PFSK-1 (cell line): ENCODE measurements at regions not wholly inside any gene's neighbourhood (a gene's known extent, or its start where the extent isn't known, plus 50 kb on each side); places are given as distances from the start of the nearest gene placed in this dataset.

Experiments
- FOXP2 ChIP-seq: optimal IDR thresholded peaks from 2 replicates; pipeline ENCODE3; 2011; ENCODE audit warnings: borderline replicate concordance, control low read depth, inconsistent platforms; ENCODE audit not compliant: insufficient read depth; ENCODE audit errors: extremely low read length, extremely low read depth
- POLR2AphosphoS5 ChIP-seq: IDR thresholded peaks from 2 replicates; pipeline ENCODE4 v1.6.1; 2012; ENCODE audit warnings: low read depth, mild to moderate bottlenecking, control low read depth, low read length, moderate library complexity
- SIN3A ChIP-seq: IDR thresholded peaks from 2 replicates; pipeline ENCODE4 v1.6.1; 2012; ENCODE audit warnings: mild to moderate bottlenecking, low read length, moderate library complexity, borderline replicate concordance; ENCODE audit not compliant: insufficient read depth
- TAF1 ChIP-seq: IDR thresholded peaks from 2 replicates; pipeline ENCODE4 v1.6.1; 2012; ENCODE audit warnings: low read length, control low read depth, borderline replicate concordance; ENCODE audit not compliant: insufficient read depth
- TF ChIP-seq, protein P1 (sequence below), 2 experiments: IDR thresholded peaks; 2 replicates each; pipeline versions ENCODE4 v1.6.1 to v1.8.0; 2011 to 2012; ENCODE audit warnings: low read depth in 2 of 2, low read length in 2 of 2, control low read depth in 1 of 2, inconsistent platforms in 1 of 2, mild to moderate bottlenecking in 1 of 2, moderate library complexity in 1 of 2; ENCODE audit not compliant: insufficient read depth in 1 of 2

DNA sequence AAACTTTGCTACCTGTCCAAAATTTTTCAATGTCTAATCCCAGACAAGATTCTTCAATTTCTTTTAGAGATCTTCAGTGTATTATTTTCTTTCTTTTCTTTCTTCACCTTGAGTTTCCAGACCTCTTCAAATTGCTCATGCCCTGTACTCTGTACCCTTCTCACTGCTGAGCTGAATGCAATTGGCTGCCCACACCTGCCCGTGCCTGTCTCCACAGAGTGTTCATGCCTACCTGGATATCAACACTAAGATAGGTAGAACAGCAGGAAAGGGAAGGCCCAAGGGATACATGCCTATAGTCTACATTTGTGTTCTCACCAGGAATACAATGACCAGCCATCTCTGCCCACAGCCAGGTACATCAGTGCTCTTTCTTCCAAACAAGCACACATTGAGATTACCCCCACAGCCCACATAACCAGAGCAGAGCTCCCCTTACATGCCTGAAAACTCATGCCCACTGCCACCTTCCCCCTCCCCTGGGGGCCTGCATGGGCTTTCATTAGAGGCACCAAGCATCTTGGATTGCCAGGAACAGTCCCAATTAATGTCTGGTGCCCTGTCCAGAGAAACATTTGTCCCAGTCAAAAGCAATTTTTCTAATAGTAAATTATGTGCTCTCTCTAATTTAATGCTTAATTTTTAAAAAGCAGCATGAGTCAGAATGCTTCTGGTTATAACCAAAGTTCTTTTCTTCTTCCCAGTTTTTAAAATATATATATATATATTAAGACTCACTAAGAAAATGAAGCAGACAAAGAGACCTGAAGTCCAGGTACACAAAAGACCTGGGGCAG is 134.9 kb upstream of the SLC14A2 start:
- TF ChIP-seq TAF1 (no peak), POLR2AphosphoS5 (no peak), SIN3A (no peak), FOXP2 (no peak)
- TF ChIP-seq, protein P1, sequence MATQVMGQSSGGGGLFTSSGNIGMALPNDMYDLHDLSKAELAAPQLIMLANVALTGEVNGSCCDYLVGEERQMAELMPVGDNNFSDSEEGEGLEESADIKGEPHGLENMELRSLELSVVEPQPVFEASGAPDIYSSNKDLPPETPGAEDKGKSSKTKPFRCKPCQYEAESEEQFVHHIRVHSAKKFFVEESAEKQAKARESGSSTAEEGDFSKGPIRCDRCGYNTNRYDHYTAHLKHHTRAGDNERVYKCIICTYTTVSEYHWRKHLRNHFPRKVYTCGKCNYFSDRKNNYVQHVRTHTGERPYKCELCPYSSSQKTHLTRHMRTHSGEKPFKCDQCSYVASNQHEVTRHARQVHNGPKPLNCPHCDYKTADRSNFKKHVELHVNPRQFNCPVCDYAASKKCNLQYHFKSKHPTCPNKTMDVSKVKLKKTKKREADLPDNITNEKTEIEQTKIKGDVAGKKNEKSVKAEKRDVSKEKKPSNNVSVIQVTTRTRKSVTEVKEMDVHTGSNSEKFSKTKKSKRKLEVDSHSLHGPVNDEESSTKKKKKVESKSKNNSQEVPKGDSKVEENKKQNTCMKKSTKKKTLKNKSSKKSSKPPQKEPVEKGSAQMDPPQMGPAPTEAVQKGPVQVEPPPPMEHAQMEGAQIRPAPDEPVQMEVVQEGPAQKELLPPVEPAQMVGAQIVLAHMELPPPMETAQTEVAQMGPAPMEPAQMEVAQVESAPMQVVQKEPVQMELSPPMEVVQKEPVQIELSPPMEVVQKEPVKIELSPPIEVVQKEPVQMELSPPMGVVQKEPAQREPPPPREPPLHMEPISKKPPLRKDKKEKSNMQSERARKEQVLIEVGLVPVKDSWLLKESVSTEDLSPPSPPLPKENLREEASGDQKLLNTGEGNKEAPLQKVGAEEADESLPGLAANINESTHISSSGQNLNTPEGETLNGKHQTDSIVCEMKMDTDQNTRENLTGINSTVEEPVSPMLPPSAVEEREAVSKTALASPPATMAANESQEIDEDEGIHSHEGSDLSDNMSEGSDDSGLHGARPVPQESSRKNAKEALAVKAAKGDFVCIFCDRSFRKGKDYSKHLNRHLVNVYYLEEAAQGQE (IDR thresholded peaks at IDR 0.05; ENCODE audit: insufficient read depth in 1 of 2, low read depth in 2 of 2, low read length in 2 of 2) = no peak

DNA sequence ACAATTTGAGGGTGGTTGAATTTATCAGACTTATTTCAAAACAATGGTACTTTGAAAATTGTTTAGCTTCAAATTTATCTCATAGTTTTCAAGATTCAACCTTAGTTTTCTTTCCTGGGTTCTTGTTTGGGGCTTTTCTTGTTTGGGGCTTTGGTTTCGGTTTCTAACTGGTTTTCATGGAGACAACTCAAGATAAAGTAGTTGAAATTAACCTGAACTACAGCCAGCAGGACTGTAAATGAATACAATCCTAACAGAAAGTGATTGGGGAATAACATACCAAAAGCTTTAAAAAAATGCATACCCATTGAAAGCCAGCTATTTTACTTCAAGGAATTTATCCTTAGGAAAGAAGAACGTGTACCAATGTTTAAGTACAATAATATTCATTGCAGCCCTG is 133.5 kb upstream of the SLC14A2 start:
- no peak for TF ChIP-seq FOXP2
- no peak for TF ChIP-seq SIN3A
- TF ChIP-seq POLR2AphosphoS5 = no peak
- TF ChIP-seq, protein P1 (IDR thresholded peaks at IDR 0.05; ENCODE audit: insufficient read depth in 1 of 2, low read depth in 2 of 2, low read length in 2 of 2) = no peak
- no peak for TF ChIP-seq TAF1

DNA sequence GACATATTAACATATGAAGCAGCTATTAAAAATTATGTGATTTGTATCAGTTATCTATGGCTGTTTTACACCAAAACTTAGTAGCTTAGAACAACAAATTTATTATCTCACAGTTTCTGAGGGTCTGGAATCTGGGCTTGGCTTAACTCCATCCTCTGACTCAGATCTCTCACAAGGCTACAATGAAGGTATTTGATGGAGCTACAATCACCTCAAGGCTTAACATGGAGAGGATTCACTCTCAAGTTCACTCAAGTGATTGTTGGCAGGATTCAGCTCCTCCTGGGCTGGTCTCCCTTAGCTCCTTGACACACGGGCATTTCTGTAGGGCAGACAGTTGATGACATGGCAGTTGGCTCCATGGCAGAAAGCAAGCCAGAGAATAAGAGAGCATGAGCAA is 133.0 kb upstream of the SLC14A2 start:
- TF ChIP-seq FOXP2 (no peak), POLR2AphosphoS5 (no peak), TAF1 (no peak)
- TF ChIP-seq, protein P1 (IDR thresholded peaks at IDR 0.05; ENCODE audit: insufficient read depth in 1 of 2, low read depth in 2 of 2, low read length in 2 of 2) = no peak

DNA sequence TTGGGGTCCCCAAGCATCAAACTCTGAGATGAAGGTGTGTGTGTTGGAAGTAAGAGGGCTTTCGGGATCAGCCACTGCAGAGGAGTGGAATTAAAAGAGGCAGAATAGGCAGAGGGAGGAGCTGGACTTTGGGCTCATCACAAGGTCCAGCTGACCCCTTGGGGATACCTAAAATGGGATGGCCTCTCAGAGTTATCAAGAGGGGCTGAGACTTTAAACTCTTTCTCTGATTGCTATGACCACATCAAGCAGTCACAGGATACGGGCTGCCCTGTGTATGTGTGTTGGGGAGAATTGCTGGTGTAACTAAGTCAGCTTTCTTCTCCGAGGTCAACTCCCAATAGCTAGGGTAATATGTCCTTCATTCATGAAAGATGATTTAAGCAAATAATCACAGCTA is 127.7 kb upstream of the SLC14A2 start:
- TF ChIP-seq, protein P1 (IDR thresholded peaks at IDR 0.05; ENCODE audit: insufficient read depth in 1 of 2, low read depth in 2 of 2, low read length in 2 of 2) = no peak
- no peak for TF ChIP-seq SIN3A

DNA sequence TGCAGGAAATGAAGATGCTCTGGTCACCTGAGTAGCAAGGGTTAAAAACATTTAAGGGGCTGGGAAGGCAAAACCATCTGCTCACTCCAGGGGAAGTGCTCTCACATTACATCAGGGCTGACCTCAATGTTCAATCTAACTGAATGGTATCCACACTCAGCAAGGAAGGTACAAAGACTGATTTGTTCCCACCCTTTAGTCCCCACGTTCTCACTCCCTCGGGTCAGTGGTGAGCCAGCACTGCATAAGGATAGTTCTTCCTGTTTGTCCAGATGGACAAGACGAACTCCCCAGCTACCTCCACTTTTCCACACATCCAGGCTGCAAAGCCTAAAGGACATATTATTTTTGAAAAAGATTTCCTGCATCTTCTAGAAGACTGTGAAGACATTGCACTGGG is 126.6 kb upstream of the SLC14A2 start:
- no peak for TF ChIP-seq SIN3A
- no peak for TF ChIP-seq FOXP2
- TF ChIP-seq, protein P1 (IDR thresholded peaks at IDR 0.05; ENCODE audit: insufficient read depth in 1 of 2, low read depth in 2 of 2, low read length in 2 of 2) = no peak
